ENCODE measurements at regions not wholly inside any gene's neighbourhood (a gene's known extent, or its start where the extent isn't known, plus 50 kb on each side); places are given as distances from the start of the nearest gene placed in this dataset.
"Not testable (repeated sequence)": the region's sequence is repeated elsewhere in the genome, so short reads cannot be mapped to it uniquely, and the experiment has no call there.

DNA sequence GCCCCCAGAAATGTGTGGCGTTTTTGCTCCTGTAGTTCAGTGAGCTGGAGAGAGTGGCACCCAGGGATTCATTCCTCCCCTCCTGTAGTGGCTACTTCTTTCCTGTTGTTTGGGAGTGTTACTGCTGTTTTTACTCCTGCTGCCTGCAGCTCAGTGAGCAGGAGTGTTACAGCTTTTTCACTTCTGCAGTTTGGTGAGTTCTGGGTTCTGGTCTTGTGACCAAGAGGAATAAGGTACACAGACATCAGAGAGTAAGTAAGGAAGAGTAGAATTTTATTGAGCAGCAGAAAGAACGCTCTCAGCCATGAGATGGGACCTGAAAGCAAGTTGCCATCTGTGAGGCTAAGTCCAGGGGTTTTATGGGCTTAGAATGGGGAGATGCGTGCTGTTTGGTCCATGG is 966.3 kb upstream of the CITED2 start:
- TF ChIP-seq SUZ12 (IDR thresholded peaks at IDR 0.05; ENCODE audit: extremely low read depth, insufficient read depth, insufficient read length) (no peak), YY1 (IDR thresholded peaks at IDR 0.05; ENCODE audit: insufficient read depth, insufficient read length) (no peak), ZNF274 (IDR thresholded peaks at IDR 0.05; ENCODE audit: low read depth, low read length) (no peak)
- Histone ChIP-seq H3K27me3 (ENCODE audit: insufficient read depth, insufficient read length) (no peaks in the 10 kb centered on the region), H3K9me3 (ENCODE audit: insufficient read depth, low read length) (no peaks in the 10 kb centered on the region), H3K4me1 (ENCODE audit: insufficient read depth, insufficient read length) (no peaks in the 10 kb centered on the region), H3K36me3 (ENCODE audit: insufficient read depth, insufficient read length, low read length) (no peaks in the 10 kb centered on the region), H3K4me3 (ENCODE audit: insufficient read length, low read depth) (no peak overlapping the region), H3K9ac (ENCODE audit: insufficient read length, low read depth) (no peak overlapping the region)
- no peak for DNase-seq (ENCODE audit: low read depth, low spot score)

DNA sequence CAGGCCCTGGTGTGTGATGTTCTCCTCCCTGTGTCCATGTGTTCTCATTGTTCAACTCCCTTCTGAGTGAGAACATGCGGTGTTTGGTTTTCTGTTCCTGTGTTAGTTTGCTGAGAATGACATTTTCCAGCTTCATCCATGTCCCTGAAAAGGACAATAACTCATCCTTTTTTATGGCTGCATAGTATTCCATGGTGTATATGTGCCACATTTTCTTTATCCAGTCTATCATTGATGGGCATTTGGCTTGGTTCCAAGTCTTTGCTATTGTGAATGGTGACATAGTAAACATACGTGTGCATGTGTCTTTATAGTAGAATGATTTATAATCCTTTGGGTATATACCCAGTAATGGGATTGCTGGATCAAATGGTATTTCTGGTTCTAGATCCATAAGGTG is 964.6 kb upstream of the CITED2 start:
- not testable (repeated sequence) for H3K4me1 ChIP-seq (ENCODE audit: insufficient read depth, insufficient read length); H3K27me3 ChIP-seq (ENCODE audit: insufficient read depth, insufficient read length); H3K36me3 ChIP-seq (ENCODE audit: insufficient read depth, insufficient read length, low read length); DNase-seq (ENCODE audit: low read depth, low spot score); H3K9ac ChIP-seq (ENCODE audit: insufficient read length, low read depth); H3K9me3 ChIP-seq (ENCODE audit: insufficient read depth, low read length); H3K4me3 ChIP-seq (ENCODE audit: insufficient read length, low read depth)

DNA sequence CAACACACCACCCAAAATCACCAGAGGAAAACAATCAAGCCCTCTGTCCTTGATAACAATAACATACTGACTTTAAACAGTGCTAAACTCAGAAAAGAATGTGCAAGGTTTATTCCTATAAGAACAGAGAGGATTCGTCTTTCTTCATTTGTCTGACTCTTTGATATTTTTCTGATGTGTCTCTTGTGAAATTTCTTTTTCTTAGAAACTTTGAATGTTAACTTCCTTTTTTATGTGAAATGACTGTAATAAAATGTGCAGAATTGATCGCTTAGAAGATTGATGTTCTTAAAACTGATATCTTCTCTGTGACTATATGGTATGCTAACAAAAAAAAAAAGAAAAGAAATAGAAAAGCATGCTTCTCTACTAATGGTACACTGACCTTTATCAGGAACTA is 947.4 kb upstream of the CITED2 start:
- H3K9me3 ChIP-seq (ENCODE audit: insufficient read depth, low read length): peaks cover 13% of the 10 kb centered on the region; the same call in 1 of the 2 replicates
- H3K4me1 ChIP-seq (ENCODE audit: insufficient read depth, insufficient read length): no peaks in the 10 kb centered on the region
- H3K4me3 ChIP-seq (ENCODE audit: insufficient read length, low read depth): no peak overlapping the region
- TF ChIP-seq ZNF274 (IDR thresholded peaks at IDR 0.05; ENCODE audit: low read depth, low read length) (no peak), SUZ12 (IDR thresholded peaks at IDR 0.05; ENCODE audit: extremely low read depth, insufficient read depth, insufficient read length) (no peak), YY1 (IDR thresholded peaks at IDR 0.05; ENCODE audit: insufficient read depth, insufficient read length) (no peak)
- H3K9ac ChIP-seq (ENCODE audit: insufficient read length, low read depth): no peak overlapping the region
- DNase-seq (ENCODE audit: low read depth, low spot score): no peak
- H3K36me3 ChIP-seq (ENCODE audit: insufficient read depth, insufficient read length, low read length): no peaks in the 10 kb centered on the region
- H3K27me3 ChIP-seq (ENCODE audit: insufficient read depth, insufficient read length): no peaks in the 10 kb centered on the region

DNA sequence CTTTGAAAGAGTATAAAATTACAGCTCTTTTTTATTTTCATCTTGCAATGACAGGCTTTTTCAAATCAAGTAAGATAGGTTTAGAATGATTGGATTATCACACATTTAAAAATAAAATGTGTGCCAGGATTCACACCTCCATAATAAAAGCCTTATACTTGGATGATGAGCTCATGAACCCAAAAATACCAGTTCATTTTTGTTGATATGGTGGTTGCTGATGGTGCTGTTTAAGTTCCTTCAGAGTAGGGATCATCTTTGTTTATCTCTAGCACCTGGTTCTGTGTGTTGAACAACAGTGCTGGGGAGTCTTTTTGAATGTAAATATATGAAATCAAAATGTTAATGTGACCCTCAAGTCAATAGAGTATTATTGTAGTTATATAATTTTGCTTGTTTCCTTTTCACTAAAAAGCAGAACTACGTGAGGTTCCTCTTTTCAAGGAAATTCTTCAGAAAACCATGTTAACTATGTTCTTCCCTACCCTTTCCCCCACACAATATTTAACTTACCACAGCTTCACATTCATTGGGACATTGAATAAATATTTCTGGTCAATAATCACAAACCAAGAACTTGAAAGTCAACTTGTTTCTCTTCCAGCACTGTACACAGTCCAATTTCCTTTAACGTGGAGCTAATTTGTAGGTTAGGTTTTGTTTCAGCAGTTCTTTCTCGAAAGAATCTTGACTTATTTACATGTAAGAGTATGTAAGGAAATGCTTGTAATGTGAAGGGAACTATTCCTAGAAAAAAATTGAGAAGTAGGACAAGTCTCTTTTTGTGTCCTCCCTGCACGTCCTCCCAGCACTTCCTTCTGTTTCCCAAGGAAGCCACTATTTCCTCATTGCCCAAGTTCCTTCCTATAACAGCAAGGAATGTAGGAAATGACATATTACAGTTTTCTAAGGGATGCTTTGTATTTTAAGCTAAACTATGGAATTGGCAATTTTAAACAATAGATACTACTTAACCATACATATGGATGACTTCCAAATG is 945.9 kb upstream of the CITED2 start:
- Histone ChIP-seq H3K36me3 (ENCODE audit: insufficient read depth, insufficient read length, low read length) (no peaks in the 10 kb centered on the region), H3K27me3 (ENCODE audit: insufficient read depth, insufficient read length) (no peaks in the 10 kb centered on the region), H3K4me1 (ENCODE audit: insufficient read depth, insufficient read length) (no peaks in the 10 kb centered on the region), H3K9ac (ENCODE audit: insufficient read length, low read depth) (no peak overlapping the region), H3K4me3 (ENCODE audit: insufficient read length, low read depth) (no peak overlapping the region), H3K9me3 (ENCODE audit: insufficient read depth, low read length) (no peaks in the 10 kb centered on the region)
- TF ChIP-seq ZNF274 (IDR thresholded peaks at IDR 0.05; ENCODE audit: low read depth, low read length) (no peak), SUZ12 (IDR thresholded peaks at IDR 0.05; ENCODE audit: extremely low read depth, insufficient read depth, insufficient read length) (no peak), YY1 (IDR thresholded peaks at IDR 0.05; ENCODE audit: insufficient read depth, insufficient read length) (no peak)
- DNase-seq (ENCODE audit: low read depth, low spot score): no peak

DNA sequence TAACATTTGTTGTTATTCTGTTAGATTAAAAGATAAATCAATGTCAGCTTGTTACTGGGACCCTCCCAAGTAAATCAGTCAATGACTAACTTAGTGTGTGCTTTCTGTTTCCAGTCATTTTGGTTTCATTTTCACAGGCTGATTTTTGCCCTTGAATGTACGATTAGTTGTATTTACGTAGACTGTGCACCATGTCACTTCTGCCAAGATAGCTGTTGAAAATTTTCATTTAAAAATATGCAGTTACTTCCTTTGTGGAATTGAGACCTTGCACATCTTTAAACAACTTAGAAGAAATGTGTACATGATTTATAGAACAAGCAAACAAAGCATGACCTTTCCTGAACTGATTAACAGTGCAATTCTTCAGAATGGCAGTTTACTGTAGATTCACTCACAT is 944.8 kb upstream of the CITED2 start:
- no peaks in the 10 kb centered on the region for H3K9me3 ChIP-seq (ENCODE audit: insufficient read depth, low read length)
- no peak for DNase-seq (ENCODE audit: low read depth, low spot score)
- H3K36me3 ChIP-seq (ENCODE audit: insufficient read depth, insufficient read length, low read length): no peaks in the 10 kb centered on the region
- no peaks in the 10 kb centered on the region for H3K27me3 ChIP-seq (ENCODE audit: insufficient read depth, insufficient read length)
- H3K4me3 ChIP-seq (ENCODE audit: insufficient read length, low read depth): no peak overlapping the region
- no peaks in the 10 kb centered on the region for H3K4me1 ChIP-seq (ENCODE audit: insufficient read depth, insufficient read length)
- TF ChIP-seq ZNF274 (IDR thresholded peaks at IDR 0.05; ENCODE audit: low read depth, low read length): no peak
- TF ChIP-seq SUZ12 (IDR thresholded peaks at IDR 0.05; ENCODE audit: extremely low read depth, insufficient read depth, insufficient read length): no peak
- TF ChIP-seq YY1 (IDR thresholded peaks at IDR 0.05; ENCODE audit: insufficient read depth, insufficient read length): no peak
- H3K9ac ChIP-seq (ENCODE audit: insufficient read length, low read depth): no peak overlapping the region

DNA sequence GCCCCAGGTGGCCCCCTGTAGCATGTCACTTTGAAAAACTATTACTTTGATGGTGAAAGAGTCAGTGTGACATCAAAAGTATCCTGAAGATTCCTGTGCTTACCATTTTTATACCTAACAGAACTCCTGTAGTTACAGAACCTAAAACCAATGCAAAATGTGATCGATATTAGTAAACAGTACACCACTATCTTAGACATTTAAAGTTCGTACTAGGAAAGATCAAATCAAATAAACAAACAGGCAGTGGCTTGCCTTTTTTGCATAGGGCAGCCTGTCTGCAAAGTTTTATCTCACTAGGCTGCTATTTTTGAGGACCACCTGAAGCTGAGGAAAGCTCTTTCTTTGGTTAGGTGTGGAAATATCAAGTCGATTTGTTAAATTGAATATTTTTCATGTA is 944.0 kb upstream of the CITED2 start:
- Histone ChIP-seq H3K4me1 (ENCODE audit: insufficient read depth, insufficient read length) (no peaks in the 10 kb centered on the region), H3K9me3 (ENCODE audit: insufficient read depth, low read length) (no peaks in the 10 kb centered on the region), H3K27me3 (ENCODE audit: insufficient read depth, insufficient read length) (no peaks in the 10 kb centered on the region), H3K4me3 (ENCODE audit: insufficient read length, low read depth) (no peak overlapping the region), H3K9ac (ENCODE audit: insufficient read length, low read depth) (no peak overlapping the region), H3K36me3 (ENCODE audit: insufficient read depth, insufficient read length, low read length) (no peaks in the 10 kb centered on the region)
- TF ChIP-seq SUZ12 (IDR thresholded peaks at IDR 0.05; ENCODE audit: extremely low read depth, insufficient read depth, insufficient read length) (no peak), ZNF274 (IDR thresholded peaks at IDR 0.05; ENCODE audit: low read depth, low read length) (no peak), YY1 (IDR thresholded peaks at IDR 0.05; ENCODE audit: insufficient read depth, insufficient read length) (no peak)
- no peak for DNase-seq (ENCODE audit: low read depth, low spot score)

DNA sequence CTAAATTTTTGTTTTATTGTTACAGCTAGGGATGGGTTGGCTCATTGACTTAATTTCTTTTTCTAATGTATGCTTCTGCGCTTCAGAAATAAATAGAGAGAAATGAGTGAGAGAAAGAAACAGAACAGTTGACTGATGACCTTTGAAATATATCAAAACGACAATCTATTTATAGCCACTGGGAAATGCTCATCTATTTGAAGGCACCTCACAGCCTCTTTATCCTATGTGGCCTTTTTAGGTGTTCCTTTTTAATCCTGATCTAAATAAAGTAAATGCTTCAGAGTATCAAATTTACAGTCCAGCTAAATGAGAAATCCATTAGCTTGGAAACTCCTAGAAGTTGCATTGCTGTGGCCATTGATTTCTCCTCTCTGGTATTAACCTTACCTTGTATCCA is 943.5 kb upstream of the CITED2 start:
- Histone ChIP-seq H3K27me3 (ENCODE audit: insufficient read depth, insufficient read length) (no peaks in the 10 kb centered on the region), H3K4me1 (ENCODE audit: insufficient read depth, insufficient read length) (no peaks in the 10 kb centered on the region), H3K36me3 (ENCODE audit: insufficient read depth, insufficient read length, low read length) (no peaks in the 10 kb centered on the region), H3K9me3 (ENCODE audit: insufficient read depth, low read length) (no peaks in the 10 kb centered on the region; the same call in 1 of the 2 replicates), H3K4me3 (ENCODE audit: insufficient read length, low read depth) (no peak overlapping the region), H3K9ac (ENCODE audit: insufficient read length, low read depth) (no peak overlapping the region)
- DNase-seq (ENCODE audit: low read depth, low spot score): no peak
- TF ChIP-seq ZNF274 (IDR thresholded peaks at IDR 0.05; ENCODE audit: low read depth, low read length) (no peak), YY1 (IDR thresholded peaks at IDR 0.05; ENCODE audit: insufficient read depth, insufficient read length) (no peak), SUZ12 (IDR thresholded peaks at IDR 0.05; ENCODE audit: extremely low read depth, insufficient read depth, insufficient read length) (no peak)
